Breast epithelium (tissue), 4 donors: ENCODE measurements at regions not wholly inside any gene's neighbourhood (a gene's known extent, or its start where the extent isn't known, plus 50 kb on each side); places are given as distances from the start of the nearest gene placed in this dataset.

Experiments
- DNase-seq, 2 donors: peaks; one replicate each; pipeline ENCODE4 v3.0.0-alpha.2; 2019; ENCODE audit warnings: low spot score in 2 of 2
- H3K27ac ChIP-seq, 2 donors: fragments of 200-600 bp; sonication (generic) in 1 of 2; one replicate each; pipeline ENCODE4 v1.5.1; 2016 to 2019; ENCODE audit warnings: mild to moderate bottlenecking in 1 of 2
- H3K27me3 ChIP-seq, 2 donors: fragments of 200-600 bp; sonication (generic) in 1 of 2; one replicate each; pipeline versions ENCODE4 v1.5.1 to v1.6.0; 2017 to 2019; ENCODE audit warnings: control low read depth in 1 of 2, mild to moderate bottlenecking in 1 of 2
- H3K36me3 ChIP-seq: fragments of 200-600 bp; one replicate; pipeline ENCODE4 v1.5.1; 2019
- H3K4me1 ChIP-seq, 2 donors: fragments of 200-600 bp; sonication (generic); one replicate each; pipeline ENCODE4 v1.5.1; 2016 to 2019; ENCODE audit warnings: control low read depth in 1 of 2
- H3K4me3 ChIP-seq, 3 donors: fragments of 200-600 bp; sonication (generic); 1 replicate in 2 of 3; 2 replicates in 1 of 3; pipeline ENCODE4 v1.5.1; 2016 to 2019; ENCODE audit warnings: mild to moderate bottlenecking in 3 of 3, moderate library complexity in 2 of 3
- H3K9me3 ChIP-seq, 2 donors: fragments of 200-600 bp; sonication (generic) in 1 of 2; one replicate each; pipeline ENCODE4 v1.5.1; 2016 to 2019; ENCODE audit warnings: control low read depth in 1 of 2
- POLR2A ChIP-seq: fragments of 450-650 bp; IDR thresholded peaks from one replicate; pipeline ENCODE4 v1.6.1; 2016; ENCODE audit warnings: antibody characterized with exemption, mild to moderate bottlenecking, moderate library complexity
- POLR2AphosphoS5 ChIP-seq, 3 donors: sonication (generic); formaldehyde crosslinking; IDR thresholded peaks; one replicate each; pipeline ENCODE4 v1.6.1; 2017; ENCODE audit warnings: antibody characterized with exemption in 3 of 3
- intact Hi-C: fragments of 100-400 bp; cut with DNase I; formaldehyde crosslinking; loops from one replicate; pipeline ENCODE4 v1.15.1; 2023; ENCODE audit warnings: low total_unique reads
- TF ChIP-seq, protein P1 (sequence below), 3 donors: fragments of 450-650 bp; IDR thresholded peaks; one replicate each; pipeline ENCODE4 v1.5.1; 2016 to 2017; ENCODE audit warnings: antibody characterized with exemption in 3 of 3, mild to moderate bottlenecking in 3 of 3, moderate library complexity in 3 of 3

DNA sequence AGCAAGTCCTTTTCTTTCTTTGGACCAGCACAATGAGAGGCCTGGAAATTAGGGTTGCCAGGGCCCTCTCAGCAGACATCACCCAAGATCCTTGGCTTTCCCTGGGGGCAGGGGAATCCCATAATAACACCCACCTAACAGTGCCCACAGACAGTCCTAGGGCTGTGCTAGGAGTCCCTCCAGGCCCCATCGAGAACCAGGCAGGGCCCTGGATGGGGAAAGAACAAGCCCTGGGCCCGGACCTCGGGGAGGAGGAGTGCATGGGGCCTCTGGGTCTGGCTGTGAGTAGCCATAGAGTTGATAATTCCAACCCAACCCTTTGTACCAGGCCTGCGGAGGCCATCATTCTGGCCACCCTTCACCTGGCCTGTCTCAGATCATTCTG is 201.2 kb upstream of the ZMIZ1 start:
- intact Hi-C loops = no loop called here
- Histone ChIP-seq H3K4me3 (no peak overlapping the region), H3K4me1 (peaks cover 0 to 5% of the 10 kb centered on the region in 2 donors), H3K27me3 (no peaks in the 10 kb centered on the region), H3K27ac (no peak overlapping the region), H3K9me3 (no peaks in the 10 kb centered on the region), H3K36me3 (no peaks in the 10 kb centered on the region)
- DNase-seq = no peak
- TF ChIP-seq, protein P1, sequence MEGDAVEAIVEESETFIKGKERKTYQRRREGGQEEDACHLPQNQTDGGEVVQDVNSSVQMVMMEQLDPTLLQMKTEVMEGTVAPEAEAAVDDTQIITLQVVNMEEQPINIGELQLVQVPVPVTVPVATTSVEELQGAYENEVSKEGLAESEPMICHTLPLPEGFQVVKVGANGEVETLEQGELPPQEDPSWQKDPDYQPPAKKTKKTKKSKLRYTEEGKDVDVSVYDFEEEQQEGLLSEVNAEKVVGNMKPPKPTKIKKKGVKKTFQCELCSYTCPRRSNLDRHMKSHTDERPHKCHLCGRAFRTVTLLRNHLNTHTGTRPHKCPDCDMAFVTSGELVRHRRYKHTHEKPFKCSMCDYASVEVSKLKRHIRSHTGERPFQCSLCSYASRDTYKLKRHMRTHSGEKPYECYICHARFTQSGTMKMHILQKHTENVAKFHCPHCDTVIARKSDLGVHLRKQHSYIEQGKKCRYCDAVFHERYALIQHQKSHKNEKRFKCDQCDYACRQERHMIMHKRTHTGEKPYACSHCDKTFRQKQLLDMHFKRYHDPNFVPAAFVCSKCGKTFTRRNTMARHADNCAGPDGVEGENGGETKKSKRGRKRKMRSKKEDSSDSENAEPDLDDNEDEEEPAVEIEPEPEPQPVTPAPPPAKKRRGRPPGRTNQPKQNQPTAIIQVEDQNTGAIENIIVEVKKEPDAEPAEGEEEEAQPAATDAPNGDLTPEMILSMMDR (IDR thresholded peaks at IDR 0.05) = no peak
- no peak for TF ChIP-seq POLR2AphosphoS5 (IDR thresholded peaks at IDR 0.05)
- TF ChIP-seq POLR2A = no peak

DNA sequence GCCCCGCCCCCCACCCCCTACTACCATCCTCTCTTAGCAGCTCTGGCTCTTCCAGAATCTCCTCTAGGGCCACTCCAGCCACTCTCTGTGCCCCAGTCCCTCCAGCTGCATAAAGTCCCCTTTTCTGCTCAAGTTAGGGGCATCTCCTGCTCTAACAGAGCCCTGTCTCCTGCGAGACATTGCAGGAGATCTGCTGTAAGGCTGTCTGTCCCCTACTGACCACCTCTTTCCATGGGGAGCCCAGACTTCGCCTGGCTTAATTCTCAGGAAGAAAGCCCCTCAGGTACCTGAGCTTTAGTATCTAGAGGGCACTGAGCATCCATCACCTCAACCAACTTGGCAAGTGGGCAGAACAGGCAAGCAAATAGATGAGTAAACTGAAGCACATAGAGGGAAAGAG is 200.7 kb upstream of the ZMIZ1 start:
- no peak overlapping the region for H3K4me3 ChIP-seq
- H3K36me3 ChIP-seq = no peaks in the 10 kb centered on the region
- no peak overlapping the region for H3K27ac ChIP-seq
- H3K9me3 ChIP-seq = no peaks in the 10 kb centered on the region
- no peak for TF ChIP-seq POLR2A
- TF ChIP-seq, protein P1 (IDR thresholded peaks at IDR 0.05) = no peak
- TF ChIP-seq POLR2AphosphoS5 (IDR thresholded peaks at IDR 0.05) = no peak
- H3K27me3 ChIP-seq = no peaks in the 10 kb centered on the region
- peaks cover 0 to 5% of the 10 kb centered on the region in 2 donors for H3K4me1 ChIP-seq
- DNase-seq = no peak
- intact Hi-C loops = no loop called here

DNA sequence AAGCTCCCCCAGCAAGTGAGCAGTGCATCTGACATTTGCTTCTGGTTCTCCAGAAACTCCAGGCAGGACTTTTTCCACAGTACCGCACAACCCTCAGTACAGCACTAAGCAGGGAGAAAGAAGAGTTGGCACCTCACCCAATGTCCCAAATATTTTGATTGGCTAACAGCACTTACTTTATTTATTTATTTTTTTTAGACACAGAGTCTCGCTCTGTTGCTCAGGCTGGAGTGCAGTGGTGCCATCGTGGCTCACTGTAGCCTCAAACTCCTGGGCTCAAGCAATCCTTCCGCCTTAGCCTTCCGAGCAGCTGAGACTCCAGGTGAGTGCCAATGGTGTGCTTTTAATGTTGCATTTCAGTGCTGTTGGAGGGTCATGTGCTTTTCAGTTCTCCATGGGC is 200.3 kb upstream of the ZMIZ1 start:
- intact Hi-C loops = no loop called here
- Histone ChIP-seq H3K36me3 (no peaks in the 10 kb centered on the region), H3K9me3 (no peaks in the 10 kb centered on the region), H3K27ac (no peak overlapping the region), H3K4me3 (no peak overlapping the region), H3K27me3 (no peaks in the 10 kb centered on the region), H3K4me1 (peaks cover 0 to 5% of the 10 kb centered on the region in 2 donors)
- no peak for TF ChIP-seq POLR2A
- TF ChIP-seq, protein P1 (IDR thresholded peaks at IDR 0.05) = no peak
- no peak for TF ChIP-seq POLR2AphosphoS5 (IDR thresholded peaks at IDR 0.05)
- no peak for DNase-seq

DNA sequence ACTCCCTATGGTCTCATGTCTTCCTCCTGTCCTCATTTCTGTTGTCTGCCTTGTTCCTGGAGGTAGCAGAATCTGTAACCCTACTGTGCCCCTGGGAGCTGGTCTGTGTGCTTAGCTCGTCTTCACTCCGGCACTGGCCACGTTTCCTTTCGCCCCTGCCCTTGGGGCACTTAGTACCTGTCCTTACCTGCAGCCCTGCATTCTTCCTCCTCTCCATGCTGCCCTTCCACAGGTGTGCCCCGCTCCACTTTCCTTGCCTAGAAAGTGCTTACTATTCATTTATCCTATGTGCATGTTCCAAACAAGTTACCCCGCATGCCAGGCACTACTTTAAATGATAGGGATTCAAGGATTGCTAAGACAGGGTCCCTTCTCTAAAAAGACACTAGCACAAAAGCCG is 199.9 kb upstream of the ZMIZ1 start:
- Histone ChIP-seq H3K4me1 (peaks cover 0 to 5% of the 10 kb centered on the region in 2 donors), H3K9me3 (no peaks in the 10 kb centered on the region), H3K36me3 (no peaks in the 10 kb centered on the region), H3K27ac (no peak overlapping the region), H3K27me3 (no peaks in the 10 kb centered on the region), H3K4me3 (no peak overlapping the region)
- intact Hi-C loops = no loop called here
- TF ChIP-seq POLR2A = no peak
- TF ChIP-seq POLR2AphosphoS5 (IDR thresholded peaks at IDR 0.05) = no peak
- TF ChIP-seq, protein P1 (IDR thresholded peaks at IDR 0.05) = no peak
- DNase-seq = no peak

DNA sequence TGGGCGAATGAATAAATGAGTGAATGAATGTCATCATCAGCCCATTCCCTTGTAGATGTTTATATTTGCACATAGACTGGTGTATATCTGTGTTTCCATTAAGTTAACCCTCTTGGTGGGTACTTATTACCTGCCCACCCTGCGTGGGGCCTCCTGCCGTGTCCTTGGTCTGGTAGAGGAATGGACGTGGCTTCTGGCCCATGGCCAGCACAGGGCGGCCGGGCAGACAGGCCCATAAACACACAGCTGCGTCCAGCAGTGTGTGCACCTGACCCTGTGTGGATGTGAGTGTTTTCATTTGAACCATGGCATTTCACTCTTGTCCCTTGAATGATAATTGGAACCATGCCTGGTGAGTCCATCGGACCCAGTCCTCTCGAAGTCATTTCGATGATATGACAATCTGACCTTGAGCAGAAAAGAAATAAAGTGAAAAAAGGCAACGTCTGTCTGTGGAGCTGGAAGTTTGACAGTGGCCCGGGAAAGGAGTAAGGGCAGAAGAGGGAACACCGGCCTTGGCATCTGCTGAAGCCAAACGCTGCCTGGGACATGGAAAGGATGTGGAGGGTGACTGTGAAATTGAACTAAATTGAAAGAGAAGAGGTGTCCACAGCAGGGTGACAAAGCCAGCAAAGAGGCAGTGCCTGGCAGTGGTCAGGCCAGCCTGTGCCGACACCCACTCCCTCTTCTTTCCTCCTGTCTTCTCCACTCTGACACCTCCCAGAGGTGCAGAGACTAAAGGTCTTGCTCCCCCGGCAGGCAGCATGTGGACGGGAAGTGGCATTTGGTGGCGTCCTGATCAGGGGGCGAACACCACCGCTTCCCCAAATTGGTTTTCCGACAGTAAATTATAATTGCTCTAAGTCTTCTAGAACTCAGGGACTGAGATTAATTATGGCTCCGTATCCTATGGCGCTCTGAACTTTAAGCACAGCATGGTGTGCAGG is 199.0 kb upstream of the ZMIZ1 start:
- H3K27me3 ChIP-seq = no peaks in the 10 kb centered on the region
- no peak for DNase-seq
- no peaks in the 10 kb centered on the region for H3K9me3 ChIP-seq
- intact Hi-C loops = no loop called here
- no peak overlapping the region for H3K4me3 ChIP-seq
- TF ChIP-seq POLR2A = no peak
- no peak for TF ChIP-seq POLR2AphosphoS5 (IDR thresholded peaks at IDR 0.05)
- TF ChIP-seq, protein P1 (IDR thresholded peaks at IDR 0.05) = no peak
- peaks cover 0 to 5% of the 10 kb centered on the region in 2 donors for H3K4me1 ChIP-seq
- no peaks in the 10 kb centered on the region for H3K36me3 ChIP-seq
- no peak overlapping the region for H3K27ac ChIP-seq
